Epithelial cell of proximal tubule (primary cell): ENCODE measurements at regions not wholly inside any gene's neighbourhood (a gene's known extent, or its start where the extent isn't known, plus 50 kb on each side); places are given as distances from the start of the nearest gene placed in this dataset.
"Not testable (repeated sequence)": the region's sequence is repeated elsewhere in the genome, so short reads cannot be mapped to it uniquely, and the experiment has no call there.

ENCODE experiments used
- DNase-seq: peaks from one replicate; pipeline ENCODE4 v3.0.0-alpha.2; 2011; ENCODE audit warnings: low read depth
- H3K4me3 ChIP-seq: 2 replicates; pipeline ENCODE4 v1.5.1; 2011; ENCODE audit warnings: low read depth, mild to moderate bottlenecking, low read length
- TF ChIP-seq, protein P1 (sequence below): conservative IDR thresholded peaks from 2 replicates; pipeline ENCODE4 v1.5.1; 2012; ENCODE audit warnings: low read depth, mild to moderate bottlenecking, low read length

DNA sequence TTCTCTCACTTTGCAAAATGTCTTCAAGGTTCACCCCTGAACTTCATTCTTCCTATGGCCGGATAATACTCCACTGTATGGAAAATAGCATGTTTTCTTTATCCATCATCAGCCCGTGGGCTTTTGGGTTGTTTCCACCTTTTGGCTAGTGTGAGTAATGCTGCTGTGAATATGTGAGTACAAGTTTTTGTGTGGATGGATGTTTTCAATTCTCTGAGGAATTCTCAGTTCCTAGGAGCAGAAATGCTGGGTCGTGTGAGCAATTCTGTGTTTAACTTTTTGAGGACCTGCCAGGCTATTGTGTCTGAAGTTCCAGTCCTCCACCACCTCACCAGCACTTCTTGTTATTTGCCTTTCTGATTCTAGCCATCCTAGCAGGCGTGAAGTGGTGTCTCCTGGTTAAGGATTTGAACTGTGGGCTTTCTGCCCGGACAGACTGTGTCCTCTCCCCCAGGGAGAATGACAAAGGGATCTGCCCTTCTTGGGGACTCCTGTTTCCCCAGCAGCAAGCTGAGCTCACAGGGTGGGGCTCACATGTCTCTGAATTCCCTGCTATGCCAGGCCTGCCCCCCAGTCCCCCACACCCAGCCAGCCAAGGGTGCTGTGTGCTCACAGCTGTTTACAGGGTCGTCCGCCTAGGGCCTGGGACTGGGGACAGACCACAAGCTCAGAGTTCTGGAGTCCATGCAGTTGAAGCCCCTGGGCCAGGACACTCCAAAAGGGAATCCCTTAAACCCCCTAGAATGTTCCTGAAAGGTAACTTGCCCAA is 92.2 kb upstream of the CIBAR2 start:
- no peak overlapping the region for H3K4me3 ChIP-seq
- DNase-seq: no peak

DNA sequence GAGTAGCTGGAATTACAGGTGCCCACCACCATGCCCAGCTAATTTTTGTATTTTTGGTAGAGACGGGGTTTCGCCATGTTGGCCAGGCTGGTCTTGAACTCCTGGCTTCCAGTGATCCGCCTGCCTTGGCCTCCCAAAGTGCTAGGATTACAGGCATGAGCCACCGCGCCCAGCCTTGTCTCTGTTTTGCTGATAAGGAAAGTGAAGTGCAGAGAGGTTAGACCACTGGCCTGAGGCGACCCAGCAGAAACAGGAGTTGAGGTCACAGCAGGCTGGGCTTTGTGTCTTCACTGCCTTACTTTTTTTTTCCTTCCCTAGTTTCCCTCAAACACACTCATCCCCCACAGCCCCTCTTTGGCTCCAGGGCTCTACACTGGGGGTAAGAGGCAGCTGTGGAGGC is 93.0 kb upstream of the CIBAR2 start:
- DNase-seq, H3K4me3 ChIP-seq: not testable (repeated sequence)

More for the DNA sequence above, 92.2 kb upstream of the CIBAR2 start:
- TF ChIP-seq, protein P1, sequence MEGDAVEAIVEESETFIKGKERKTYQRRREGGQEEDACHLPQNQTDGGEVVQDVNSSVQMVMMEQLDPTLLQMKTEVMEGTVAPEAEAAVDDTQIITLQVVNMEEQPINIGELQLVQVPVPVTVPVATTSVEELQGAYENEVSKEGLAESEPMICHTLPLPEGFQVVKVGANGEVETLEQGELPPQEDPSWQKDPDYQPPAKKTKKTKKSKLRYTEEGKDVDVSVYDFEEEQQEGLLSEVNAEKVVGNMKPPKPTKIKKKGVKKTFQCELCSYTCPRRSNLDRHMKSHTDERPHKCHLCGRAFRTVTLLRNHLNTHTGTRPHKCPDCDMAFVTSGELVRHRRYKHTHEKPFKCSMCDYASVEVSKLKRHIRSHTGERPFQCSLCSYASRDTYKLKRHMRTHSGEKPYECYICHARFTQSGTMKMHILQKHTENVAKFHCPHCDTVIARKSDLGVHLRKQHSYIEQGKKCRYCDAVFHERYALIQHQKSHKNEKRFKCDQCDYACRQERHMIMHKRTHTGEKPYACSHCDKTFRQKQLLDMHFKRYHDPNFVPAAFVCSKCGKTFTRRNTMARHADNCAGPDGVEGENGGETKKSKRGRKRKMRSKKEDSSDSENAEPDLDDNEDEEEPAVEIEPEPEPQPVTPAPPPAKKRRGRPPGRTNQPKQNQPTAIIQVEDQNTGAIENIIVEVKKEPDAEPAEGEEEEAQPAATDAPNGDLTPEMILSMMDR: no peak

DNA sequence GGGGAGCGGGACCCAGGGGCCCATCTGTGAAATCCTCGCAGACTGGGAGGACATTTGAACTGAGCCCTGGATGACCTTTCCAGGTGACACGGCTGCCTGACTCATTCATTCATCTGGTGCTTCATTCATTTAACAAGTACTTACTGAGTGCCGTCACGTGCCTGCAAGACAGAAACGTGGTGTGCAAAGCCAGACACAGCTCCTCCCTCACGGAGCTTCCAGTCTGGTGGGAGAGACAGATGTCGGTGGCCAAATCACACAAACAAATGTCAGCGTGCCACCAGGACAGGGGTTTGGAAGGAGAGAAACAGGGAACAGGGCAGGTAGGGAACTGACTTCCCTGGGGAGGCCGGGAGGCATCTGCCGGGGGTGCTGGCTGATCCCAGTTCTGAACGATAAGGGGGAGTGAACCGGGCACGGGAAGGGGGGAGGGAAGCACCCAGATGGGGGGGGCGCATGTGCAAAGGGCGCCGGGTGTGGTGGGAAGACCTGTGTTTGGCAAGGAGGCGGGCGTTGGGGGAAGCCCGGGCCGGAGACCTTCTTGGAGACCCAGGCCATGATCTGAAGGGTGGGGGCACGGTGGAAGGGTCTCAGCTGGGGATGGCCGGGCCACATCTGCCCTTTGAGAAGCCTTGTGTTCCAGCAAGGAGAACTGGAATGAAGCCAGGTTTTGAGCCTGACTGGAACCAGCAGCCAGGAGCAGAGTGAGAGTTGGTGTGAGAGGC is 93.6 kb upstream of the CIBAR2 start:
- DNase-seq: no peak
- TF ChIP-seq, protein P1: no peak

DNA sequence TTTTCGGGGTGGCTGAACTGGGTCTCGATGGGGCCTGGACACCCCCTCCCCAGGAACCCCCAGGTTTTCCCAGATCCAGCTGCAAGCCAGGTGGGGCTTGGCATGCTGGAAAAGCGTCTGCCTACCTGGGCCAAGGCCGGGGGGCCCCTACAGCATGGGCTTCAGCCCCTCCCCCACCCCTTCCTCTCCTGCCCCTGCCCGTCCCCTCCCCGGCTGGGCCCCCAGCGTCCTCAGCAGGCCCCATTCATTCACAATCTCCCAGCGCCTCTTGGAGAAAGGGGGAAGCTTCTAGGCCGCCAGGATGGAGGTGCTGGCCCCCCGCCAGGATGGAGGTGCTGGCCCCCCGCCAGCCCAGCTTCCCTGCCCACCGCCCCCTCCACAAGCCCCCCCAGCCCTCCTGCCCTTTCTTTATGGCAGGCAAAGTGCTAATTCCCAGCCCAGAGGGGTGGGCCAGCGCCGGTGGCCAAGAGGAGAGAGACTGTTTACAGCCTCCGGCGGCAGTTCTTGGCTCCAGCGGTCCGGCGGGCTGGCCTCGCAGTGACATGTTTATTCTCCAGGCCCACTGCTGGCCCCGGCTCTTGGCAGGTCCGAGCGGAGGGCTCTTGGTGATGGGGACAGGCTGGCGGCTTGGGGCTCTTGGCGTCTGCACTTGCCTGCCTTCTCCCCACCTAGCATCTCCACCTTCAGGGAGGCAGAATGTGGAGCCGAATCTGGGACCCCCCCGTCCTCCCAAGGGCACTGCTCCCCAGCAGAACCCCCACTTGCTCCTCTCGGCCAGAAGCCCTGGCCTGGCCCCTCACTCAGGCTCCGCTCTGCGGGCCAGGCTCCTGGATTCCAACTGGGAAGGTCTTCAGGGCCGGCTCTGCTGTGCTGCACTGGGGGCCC is 94.4 kb upstream of the CIBAR2 start:
- DNase-seq: no peak
- no peak overlapping the region for H3K4me3 ChIP-seq
- TF ChIP-seq, protein P1: no peak

More for the DNA sequence above, 93.6 kb upstream of the CIBAR2 start:
- H3K4me3 ChIP-seq: no peak overlapping the region

DNA sequence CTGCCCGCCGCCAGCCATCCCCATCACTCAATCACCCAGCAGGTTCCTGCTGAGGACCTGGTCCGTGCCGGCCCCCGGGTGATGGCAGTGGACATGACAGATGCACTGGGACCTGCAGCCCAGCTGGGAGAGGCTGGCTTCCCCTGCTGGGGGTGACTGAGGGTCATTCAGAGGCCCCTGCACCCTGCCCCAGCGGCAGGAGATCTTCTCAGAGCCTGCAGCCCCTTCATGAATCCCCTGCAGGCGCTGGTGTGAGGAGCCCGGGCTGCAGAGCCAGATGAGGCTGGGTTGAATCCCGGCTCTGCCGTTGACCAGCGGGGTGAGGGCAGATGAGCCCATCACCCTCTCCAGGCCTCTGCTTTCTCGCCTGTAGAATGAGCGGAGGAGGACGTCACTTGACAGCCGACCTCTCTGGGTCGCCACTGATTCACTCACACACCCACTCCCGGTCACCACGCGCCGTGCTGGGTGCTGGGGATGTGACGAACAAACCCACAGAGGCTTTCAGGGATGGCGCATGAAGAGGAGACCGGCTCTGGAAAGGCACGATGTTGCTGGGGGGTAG is 95.2 kb upstream of the CIBAR2 start:
- TF ChIP-seq, protein P1: no peak
- H3K4me3 ChIP-seq: no peak overlapping the region

DNA sequence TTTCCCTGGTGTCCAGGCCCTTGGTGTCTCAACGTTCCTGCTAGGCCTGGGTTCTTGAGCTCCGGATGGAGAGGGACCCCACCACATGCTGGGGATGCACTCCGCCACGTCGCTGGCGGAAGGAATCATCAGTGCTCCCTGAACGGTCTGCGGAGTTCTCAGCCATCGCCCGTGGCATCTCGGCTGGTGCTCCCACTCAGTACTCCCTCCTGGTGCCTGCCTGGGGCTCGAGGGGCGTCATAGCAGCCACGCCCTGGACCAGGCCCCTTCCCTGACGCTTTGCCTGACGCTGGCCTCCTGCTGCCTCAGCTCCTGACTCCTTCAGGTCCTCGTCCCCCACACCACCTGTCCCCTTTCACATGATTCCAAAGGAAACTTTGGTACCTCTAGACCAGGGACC is 95.9 kb upstream of the CIBAR2 start:
- TF ChIP-seq, protein P1: no peak
- no peak for DNase-seq
- no peak overlapping the region for H3K4me3 ChIP-seq

More for the DNA sequence above, 95.2 kb upstream of the CIBAR2 start:
- no peak for DNase-seq
